ENCODE measurements at regions not wholly inside any gene's neighbourhood (a gene's known extent, or its start where the extent isn't known, plus 50 kb on each side); places are given as distances from the start of the nearest gene placed in this dataset.

DNA sequence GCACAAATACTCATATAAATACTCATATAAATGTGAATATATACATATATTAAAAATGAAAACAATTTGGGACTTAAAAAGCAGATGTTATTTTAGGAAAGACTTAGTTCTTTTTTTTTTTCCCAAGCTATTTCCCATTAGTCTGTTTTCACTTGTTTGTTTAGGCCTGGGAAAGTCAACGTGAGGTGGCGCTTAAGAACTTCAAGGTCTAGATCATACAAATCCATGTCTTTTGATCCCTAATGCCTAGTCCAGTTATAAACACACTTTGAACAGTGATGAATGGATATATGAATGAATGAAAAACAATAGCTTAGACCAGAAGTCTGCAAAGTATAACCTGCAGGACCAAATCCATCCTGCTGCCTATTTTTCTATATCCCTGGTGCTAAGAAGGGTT is 224.5 kb downstream of the CGGBP1 start:
- H3K9me3 ChIP-seq (ENCODE audit: control insufficient read depth, low read depth, low read length) = no peaks in the 10 kb centered on the region
- no peaks in the 10 kb centered on the region for H4K20me1 ChIP-seq (ENCODE audit: control insufficient read depth, extremely low read depth, insufficient read depth, low read length)
- H3K9ac ChIP-seq (ENCODE audit: control insufficient read depth, extremely low read depth, insufficient read depth, low read length) = no peak overlapping the region
- dilution Hi-C loops (cut with MboI; ENCODE audit: extremely low pct_ligation_motif_present, low sequenced_read_pairs) = no loop called here
- TF ChIP-seq CTCF (optimal IDR thresholded peaks at IDR 0.05 in 1 of 3, IDR thresholded peaks at IDR 0.05 in 1 of 3, conservative IDR thresholded peaks at IDR 0.05 in 1 of 3; ENCODE audit: extremely low read depth in 1 of 3, insufficient read depth in 2 of 3, low read length in 3 of 3) = no peak
- TF ChIP-seq EZH2 (IDR thresholded peaks at IDR 0.05; ENCODE audit: low read length) = no peak
- H3K4me2 ChIP-seq (ENCODE audit: control insufficient read depth, extremely low read depth, insufficient read depth, low read depth, low read length) = no peak overlapping the region
- no peak overlapping the region for H3K4me3 ChIP-seq (ENCODE audit: control insufficient read depth in 2 of 3, extremely low read depth in 1 of 3, insufficient read depth in 2 of 3, low read depth in 1 of 3, low read length in 3 of 3)
- DNase-seq (ENCODE audit: low read depth, low spot score) (no peak), FAIRE-seq (no peak)
- H2AFZ ChIP-seq (ENCODE audit: control insufficient read depth, low read length) = no peak overlapping the region
- H3K4me1 ChIP-seq (ENCODE audit: control insufficient read depth, extremely low read depth, insufficient read depth, low read length) = no peaks in the 10 kb centered on the region
- no peaks in the 10 kb centered on the region for H3K36me3 ChIP-seq (ENCODE audit: control insufficient read depth in 2 of 2, extremely low read depth in 1 of 2, insufficient read depth in 2 of 2, low read length in 2 of 2)
- H3K27me3 ChIP-seq (ENCODE audit: control insufficient read depth, extremely low read depth, insufficient read depth, low read length) = no peaks in the 10 kb centered on the region
- H3K9me1 ChIP-seq (ENCODE audit: control insufficient read depth, extremely low read depth, insufficient read depth, low read length) = no peaks in the 10 kb centered on the region
- no peak overlapping the region for H3K27ac ChIP-seq (ENCODE audit: control insufficient read depth, insufficient read depth, low read length)
- no peaks in the 10 kb centered on the region for H3K79me2 ChIP-seq (ENCODE audit: control insufficient read depth, insufficient read depth, low read length)

- Histone ChIP-seq H3K36me3 (ENCODE audit: control insufficient read depth in 2 of 2, extremely low read depth in 1 of 2, insufficient read depth in 2 of 2, low read length in 2 of 2) (no peaks in the 10 kb centered on the region), H3K4me3 (ENCODE audit: control insufficient read depth in 2 of 3, extremely low read depth in 1 of 3, insufficient read depth in 2 of 3, low read depth in 1 of 3, low read length in 3 of 3) (no peak overlapping the region), H3K9ac (ENCODE audit: control insufficient read depth, extremely low read depth, insufficient read depth, low read length) (no peak overlapping the region), H3K9me1 (ENCODE audit: control insufficient read depth, extremely low read depth, insufficient read depth, low read length) (no peaks in the 10 kb centered on the region), H3K4me1 (ENCODE audit: control insufficient read depth, extremely low read depth, insufficient read depth, low read length) (no peaks in the 10 kb centered on the region), H3K27me3 (ENCODE audit: control insufficient read depth, extremely low read depth, insufficient read depth, low read length) (no peaks in the 10 kb centered on the region), H3K79me2 (ENCODE audit: control insufficient read depth, insufficient read depth, low read length) (no peaks in the 10 kb centered on the region), H2AFZ (ENCODE audit: control insufficient read depth, low read length) (no peak overlapping the region), H3K27ac (ENCODE audit: control insufficient read depth, insufficient read depth, low read length) (no peak overlapping the region), H3K4me2 (ENCODE audit: control insufficient read depth, extremely low read depth, insufficient read depth, low read depth, low read length) (no peak overlapping the region), H3K9me3 (ENCODE audit: control insufficient read depth, low read depth, low read length) (no peaks in the 10 kb centered on the region), H4K20me1 (ENCODE audit: control insufficient read depth, extremely low read depth, insufficient read depth, low read length) (no peaks in the 10 kb centered on the region)
- dilution Hi-C loops (cut with MboI; ENCODE audit: extremely low pct_ligation_motif_present, low sequenced_read_pairs) = no loop called here
- no peak for TF ChIP-seq EZH2 (IDR thresholded peaks at IDR 0.05; ENCODE audit: low read length)
- no peak for TF ChIP-seq CTCF (optimal IDR thresholded peaks at IDR 0.05 in 1 of 3, IDR thresholded peaks at IDR 0.05 in 1 of 3, conservative IDR thresholded peaks at IDR 0.05 in 1 of 3; ENCODE audit: extremely low read depth in 1 of 3, insufficient read depth in 2 of 3, low read length in 3 of 3)
- FAIRE-seq (no peak), DNase-seq (ENCODE audit: low read depth, low spot score) (no peak)
Measured at GRCh38 chr3:87833039-87833377, 225.8 kb downstream of the CGGBP1 start.

All from keratinocyte (primary cell).